Neural progenitor cell (in vitro differentiated cells): ENCODE measurements at regions not wholly inside any gene's neighbourhood (a gene's known extent, or its start where the extent isn't known, plus 50 kb on each side); places are given as distances from the start of the nearest gene placed in this dataset.

Source experiments
- DNase-seq: peaks from one replicate; pipeline ENCODE4 v3.0.0-alpha.2; 2016; ENCODE audit warnings: low spot score
- H2AFZ ChIP-seq: fragments of 200-600 bp; sonication (generic); replicated peaks from 2 replicates; pipeline ENCODE4 v1.6.1; 2016; ENCODE audit warnings: antibody characterized with exemption
- H3F3A ChIP-seq: fragments of 200-600 bp; sonication (generic); 2 replicates; pipeline ENCODE4 v1.6.1; 2016; ENCODE audit warnings: antibody characterized with exemption, low read depth
- H3K27ac ChIP-seq: fragments of 200-600 bp; sonication (generic); 2 replicates; pipeline ENCODE4 v1.5.1; 2016; ENCODE audit warnings: mild to moderate bottlenecking
- H3K27me3 ChIP-seq: fragments of 200-600 bp; sonication (generic); 2 replicates; pipeline ENCODE4 v1.6.1; 2016; ENCODE audit warnings: mild to moderate bottlenecking, moderate library complexity
- H3K36me3 ChIP-seq: fragments of 200-600 bp; sonication (generic); 2 replicates; pipeline ENCODE4 v1.5.1; 2016
- H3K4me1 ChIP-seq: fragments of 200-600 bp; sonication (generic); 2 replicates; pipeline ENCODE4 v1.6.1; 2016; ENCODE audit warnings: mixed run types
- H3K4me2 ChIP-seq: fragments of 200-600 bp; sonication (generic); 2 replicates; pipeline ENCODE4 v1.6.1; 2016
- H3K4me3 ChIP-seq: fragments of 200-600 bp; sonication (generic); 2 replicates; pipeline ENCODE4 v1.5.1; 2016
- H3K79me2 ChIP-seq: fragments of 200-600 bp; sonication (generic); 2 replicates; pipeline ENCODE4 v1.6.1; 2016; ENCODE audit warnings: low read depth
- H3K9ac ChIP-seq: fragments of 200-600 bp; sonication (generic); 2 replicates; pipeline ENCODE4 v1.6.1; 2016
- H3K9me3 ChIP-seq: fragments of 200-600 bp; sonication (generic); 2 replicates; pipeline ENCODE4 v1.5.1; 2016; ENCODE audit warnings: low read depth
- H4K20me1 ChIP-seq: fragments of 200-600 bp; sonication (generic); 2 replicates; pipeline ENCODE4 v1.6.1; 2016; ENCODE audit warnings: low read depth
- H3K27ac Mint-ChIP-seq: 3 replicates; pipeline ENCODE4 v1.8.0; 2021; ENCODE audit warnings: mixed read lengths
- H3K27me3 Mint-ChIP-seq: 2 replicates; pipeline ENCODE4 v1.8.0; 2022; ENCODE audit warnings: low read depth, mild to moderate bottlenecking, inconsistent platforms, moderate library complexity, mixed read lengths; ENCODE audit not compliant: insufficient read depth
- H3K36me3 Mint-ChIP-seq: 3 replicates; pipeline ENCODE4 v1.8.0; 2021; ENCODE audit warnings: mixed read lengths
- H3K4me1 Mint-ChIP-seq: 3 replicates; pipeline ENCODE4 v1.8.0; 2021; ENCODE audit warnings: mixed read lengths
- H3K4me3 Mint-ChIP-seq: 3 replicates; pipeline ENCODE4 v1.8.0; 2021; ENCODE audit warnings: mild to moderate bottlenecking, moderate library complexity, mixed read lengths
- H3K9me3 Mint-ChIP-seq: 3 replicates; pipeline ENCODE4 v1.8.0; 2020; ENCODE audit warnings: mixed read lengths
- EZH2 ChIP-seq: fragments of 200-600 bp; sonication (generic); IDR thresholded peaks from 2 replicates; pipeline ENCODE4 v1.6.1; 2017; ENCODE audit warnings: antibody characterized with exemption, mild to moderate bottlenecking, moderate library complexity
- EZH2phosphoT487 ChIP-seq: fragments of 200-600 bp; sonication (generic); IDR thresholded peaks from 2 replicates; pipeline ENCODE4 v1.6.1; 2017; ENCODE audit warnings: antibody characterized with exemption
- TF ChIP-seq, protein P1 (sequence below): fragments of 200-600 bp; sonication (generic); IDR thresholded peaks from 2 replicates; pipeline ENCODE4 v1.5.1; 2017; ENCODE audit warnings: antibody characterized with exemption, mild to moderate bottlenecking

DNA sequence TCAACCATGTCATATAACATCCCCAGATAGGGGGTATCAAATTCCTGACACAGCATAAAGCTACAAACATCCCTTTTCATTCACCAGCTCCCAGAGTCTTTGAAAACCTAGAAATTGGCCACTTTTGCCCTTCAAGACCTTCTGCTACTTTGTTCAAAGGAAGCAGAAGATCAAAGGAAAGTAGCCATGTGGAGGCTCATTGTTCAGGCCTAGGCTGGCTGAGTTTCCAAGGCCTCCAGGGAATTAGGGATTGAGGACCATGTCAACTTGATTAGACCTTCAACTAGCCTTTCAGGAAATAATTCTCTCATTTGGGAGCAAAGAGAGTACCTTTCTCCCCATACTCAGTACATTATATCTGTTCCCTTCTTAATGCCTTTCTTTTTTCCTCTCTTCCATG, 66.8 kb upstream of the ATXN3L start:
- H3K4me3 Mint-ChIP-seq: no peak overlapping the region
- Histone ChIP-seq H3K36me3 (no peaks in the 10 kb centered on the region), H3K27ac (no peak overlapping the region), H3K4me2 (no peak overlapping the region), H3K9ac (no peak overlapping the region), H3K4me1 (peaks cover 37% of the 10 kb centered on the region), H4K20me1 (no peaks in the 10 kb centered on the region), H3K4me3 (no peak overlapping the region), H3K27me3 (no peaks in the 10 kb centered on the region), H3F3A (peaks cover 13% of the 10 kb centered on the region), H3K79me2 (no peaks in the 10 kb centered on the region), H3K9me3 (no peaks in the 10 kb centered on the region), H2AFZ (no peak overlapping the region)
- peaks cover 16% of the 10 kb centered on the region for H3K9me3 Mint-ChIP-seq
- peak overlapping the region; percentile 59 for H3K27ac Mint-ChIP-seq
- H3K27me3 Mint-ChIP-seq: peaks cover 5% of the 10 kb centered on the region
- no peaks in the 10 kb centered on the region for H3K36me3 Mint-ChIP-seq
- H3K4me1 Mint-ChIP-seq: peaks cover 55% of the 10 kb centered on the region
- DNase-seq: no peak
- no peak for TF ChIP-seq EZH2phosphoT487
- TF ChIP-seq, protein P1, sequence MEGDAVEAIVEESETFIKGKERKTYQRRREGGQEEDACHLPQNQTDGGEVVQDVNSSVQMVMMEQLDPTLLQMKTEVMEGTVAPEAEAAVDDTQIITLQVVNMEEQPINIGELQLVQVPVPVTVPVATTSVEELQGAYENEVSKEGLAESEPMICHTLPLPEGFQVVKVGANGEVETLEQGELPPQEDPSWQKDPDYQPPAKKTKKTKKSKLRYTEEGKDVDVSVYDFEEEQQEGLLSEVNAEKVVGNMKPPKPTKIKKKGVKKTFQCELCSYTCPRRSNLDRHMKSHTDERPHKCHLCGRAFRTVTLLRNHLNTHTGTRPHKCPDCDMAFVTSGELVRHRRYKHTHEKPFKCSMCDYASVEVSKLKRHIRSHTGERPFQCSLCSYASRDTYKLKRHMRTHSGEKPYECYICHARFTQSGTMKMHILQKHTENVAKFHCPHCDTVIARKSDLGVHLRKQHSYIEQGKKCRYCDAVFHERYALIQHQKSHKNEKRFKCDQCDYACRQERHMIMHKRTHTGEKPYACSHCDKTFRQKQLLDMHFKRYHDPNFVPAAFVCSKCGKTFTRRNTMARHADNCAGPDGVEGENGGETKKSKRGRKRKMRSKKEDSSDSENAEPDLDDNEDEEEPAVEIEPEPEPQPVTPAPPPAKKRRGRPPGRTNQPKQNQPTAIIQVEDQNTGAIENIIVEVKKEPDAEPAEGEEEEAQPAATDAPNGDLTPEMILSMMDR: no peak
- TF ChIP-seq EZH2: no peak

DNA sequence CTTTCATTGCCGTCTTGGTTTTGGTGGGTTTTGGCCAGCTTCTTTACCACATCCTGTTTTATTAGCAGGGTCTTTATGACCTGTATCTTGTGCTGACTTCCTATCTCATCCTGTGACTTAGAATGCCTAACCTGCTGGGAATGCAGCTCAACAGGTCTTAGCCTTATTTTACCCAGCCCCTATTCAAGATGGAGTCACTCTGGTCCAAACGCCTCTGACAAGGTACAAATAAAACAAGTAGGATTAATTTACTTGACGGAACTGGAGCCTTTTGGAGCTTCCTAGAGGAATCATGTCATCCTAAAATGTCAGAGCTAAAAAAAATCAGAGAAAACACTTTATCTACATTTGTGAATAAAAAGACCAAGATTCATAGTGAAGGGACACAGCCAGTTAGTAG, 66.2 kb upstream of the ATXN3L start:
- peak overlapping the region; percentile 30 for H3K27ac Mint-ChIP-seq
- Histone ChIP-seq H3K27ac (no peak overlapping the region), H3K4me2 (no peak overlapping the region), H3K79me2 (no peaks in the 10 kb centered on the region), H3K4me1 (peaks cover 37% of the 10 kb centered on the region), H3K9me3 (no peaks in the 10 kb centered on the region), H3K27me3 (no peaks in the 10 kb centered on the region), H3K36me3 (no peaks in the 10 kb centered on the region), H2AFZ (no peak overlapping the region), H3F3A (peaks cover 13% of the 10 kb centered on the region), H3K4me3 (no peak overlapping the region), H4K20me1 (no peaks in the 10 kb centered on the region), H3K9ac (no peak overlapping the region)
- peaks cover 5% of the 10 kb centered on the region for H3K27me3 Mint-ChIP-seq
- TF ChIP-seq, protein P1: no peak
- TF ChIP-seq EZH2phosphoT487: no peak
- no peak for TF ChIP-seq EZH2
- H3K36me3 Mint-ChIP-seq: no peaks in the 10 kb centered on the region
- H3K4me1 Mint-ChIP-seq: peaks cover 55% of the 10 kb centered on the region
- peaks cover 16% of the 10 kb centered on the region for H3K9me3 Mint-ChIP-seq
- DNase-seq: no peak
- H3K4me3 Mint-ChIP-seq: no peak overlapping the region

DNA sequence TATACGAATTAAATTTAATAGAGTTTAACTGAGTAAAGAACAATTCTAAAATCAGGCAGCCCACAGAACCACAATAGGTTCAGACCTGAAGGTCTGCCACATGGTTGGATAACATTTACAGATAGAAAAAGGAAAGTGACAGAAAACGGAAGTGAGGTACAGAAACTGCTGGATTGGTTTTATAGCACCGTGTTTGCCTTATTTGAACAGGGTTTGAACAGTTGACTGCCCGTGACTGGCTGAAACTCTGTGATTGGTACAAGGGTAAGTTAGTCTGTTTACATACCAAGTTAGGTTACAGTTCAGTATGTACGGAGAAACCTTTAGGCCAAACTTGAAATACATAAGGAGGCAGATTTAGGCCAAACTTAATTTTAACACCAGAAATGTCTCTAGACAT, 64.1 kb upstream of the ATXN3L start:
- Histone ChIP-seq H3F3A (peaks cover 8% of the 10 kb centered on the region), H2AFZ (peak overlapping the region; percentile 84), H3K4me1 (peaks cover 28% of the 10 kb centered on the region), H3K4me2 (no peak overlapping the region), H3K79me2 (no peaks in the 10 kb centered on the region), H3K36me3 (no peaks in the 10 kb centered on the region), H3K27ac (no peak overlapping the region), H4K20me1 (no peaks in the 10 kb centered on the region), H3K4me3 (no peak overlapping the region), H3K27me3 (no peaks in the 10 kb centered on the region), H3K9ac (no peak overlapping the region), H3K9me3 (no peaks in the 10 kb centered on the region)
- Mint-ChIP-seq H3K27ac (peak overlapping the region; percentile 74), H3K36me3 (peaks cover 2% of the 10 kb centered on the region), H3K27me3 (peaks cover 5% of the 10 kb centered on the region), H3K9me3 (peaks cover 14% of the 10 kb centered on the region), H3K4me3 (no peak overlapping the region), H3K4me1 (peaks cover 49% of the 10 kb centered on the region)
- TF ChIP-seq EZH2phosphoT487 (no peak), EZH2 (no peak)
- TF ChIP-seq, protein P1: no peak
- no peak for DNase-seq
